NB4 (cell line): ENCODE measurements at regions not wholly inside any gene's neighbourhood (a gene's known extent, or its start where the extent isn't known, plus 50 kb on each side); places are given as distances from the start of the nearest gene placed in this dataset.

Experiments
- DNase-seq: peaks from one replicate; pipeline ENCODE4 v3.0.0; 2010; ENCODE audit warnings: low read depth
- H3K4me3 ChIP-seq: one replicate; pipeline ENCODE4 v1.5.1; 2011; ENCODE audit warnings: mild to moderate bottlenecking, low read depth, low read length, moderate library complexity
- CTCF ChIP-seq: IDR thresholded peaks from one replicate; pipeline ENCODE4 v1.5.1; 2012; ENCODE audit warnings: low read depth, low read length
- MYC ChIP-seq: IDR thresholded peaks from 2 replicates; pipeline ENCODE4 v1.6.1; 2011; ENCODE audit warnings: low read depth, low read length
- POLR2A ChIP-seq: IDR thresholded peaks from 2 replicates; pipeline ENCODE4 v1.6.1; 2011; ENCODE audit warnings: mild to moderate bottlenecking; ENCODE audit not compliant: insufficient read length; ENCODE audit errors: extremely low read depth
- TF ChIP-seq, protein P1 (sequence below): IDR thresholded peaks from 2 replicates; pipeline ENCODE4 v1.6.1; 2011; ENCODE audit warnings: low read depth, low read length

DNA sequence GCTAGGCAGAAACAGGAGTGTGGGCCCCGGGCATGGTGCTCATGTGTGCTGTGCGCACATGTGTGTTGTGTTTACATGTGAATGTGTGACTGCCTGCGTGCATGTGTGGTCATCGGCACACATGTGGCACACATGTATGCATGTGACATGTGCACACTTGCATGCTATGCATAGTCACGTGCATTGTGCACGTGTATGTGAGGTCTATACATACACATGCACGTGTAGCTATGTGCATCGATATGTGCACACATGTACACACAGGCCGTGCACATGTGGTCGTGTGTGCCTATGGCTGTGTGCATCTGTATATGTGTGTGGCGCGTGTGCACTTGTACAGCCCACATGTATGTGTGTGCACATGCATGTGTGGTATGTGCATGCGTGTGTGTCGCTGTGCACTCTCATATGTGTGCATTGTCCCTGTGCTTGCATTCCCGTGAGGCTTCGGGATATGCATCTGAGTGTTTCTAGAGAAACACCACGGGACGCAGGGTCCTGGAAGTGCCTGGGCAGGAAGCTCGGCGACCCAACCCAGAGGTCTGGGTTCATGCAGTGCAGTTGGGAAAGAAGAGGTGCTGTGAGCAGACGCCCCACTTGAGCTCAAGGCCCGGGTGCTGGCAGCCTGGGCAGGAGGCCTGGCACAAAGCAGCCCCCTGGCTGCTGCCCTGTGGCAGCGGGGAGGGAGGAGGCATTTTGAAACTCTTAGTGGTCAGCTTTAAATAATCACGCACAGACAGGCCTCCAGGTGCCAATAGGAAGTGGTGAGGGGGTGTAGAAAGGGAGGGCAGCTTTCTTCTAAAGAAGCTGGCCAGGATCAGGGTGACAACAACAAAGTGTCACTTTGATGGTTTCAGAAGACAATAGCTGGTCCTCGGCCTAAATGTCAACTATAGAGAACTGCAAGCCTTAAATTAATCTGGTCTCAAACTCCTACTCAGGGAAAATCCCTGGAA lies 410.0 kb upstream of the MGMT start:
- no peak for DNase-seq
- TF ChIP-seq CTCF (no peak), POLR2A (no peak)
- TF ChIP-seq, protein P1, sequence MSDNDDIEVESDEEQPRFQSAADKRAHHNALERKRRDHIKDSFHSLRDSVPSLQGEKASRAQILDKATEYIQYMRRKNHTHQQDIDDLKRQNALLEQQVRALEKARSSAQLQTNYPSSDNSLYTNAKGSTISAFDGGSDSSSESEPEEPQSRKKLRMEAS, result peak; percentile 44; the same call in 1 of the 2 replicates
- H3K4me3 ChIP-seq, result no peak overlapping the region

DNA sequence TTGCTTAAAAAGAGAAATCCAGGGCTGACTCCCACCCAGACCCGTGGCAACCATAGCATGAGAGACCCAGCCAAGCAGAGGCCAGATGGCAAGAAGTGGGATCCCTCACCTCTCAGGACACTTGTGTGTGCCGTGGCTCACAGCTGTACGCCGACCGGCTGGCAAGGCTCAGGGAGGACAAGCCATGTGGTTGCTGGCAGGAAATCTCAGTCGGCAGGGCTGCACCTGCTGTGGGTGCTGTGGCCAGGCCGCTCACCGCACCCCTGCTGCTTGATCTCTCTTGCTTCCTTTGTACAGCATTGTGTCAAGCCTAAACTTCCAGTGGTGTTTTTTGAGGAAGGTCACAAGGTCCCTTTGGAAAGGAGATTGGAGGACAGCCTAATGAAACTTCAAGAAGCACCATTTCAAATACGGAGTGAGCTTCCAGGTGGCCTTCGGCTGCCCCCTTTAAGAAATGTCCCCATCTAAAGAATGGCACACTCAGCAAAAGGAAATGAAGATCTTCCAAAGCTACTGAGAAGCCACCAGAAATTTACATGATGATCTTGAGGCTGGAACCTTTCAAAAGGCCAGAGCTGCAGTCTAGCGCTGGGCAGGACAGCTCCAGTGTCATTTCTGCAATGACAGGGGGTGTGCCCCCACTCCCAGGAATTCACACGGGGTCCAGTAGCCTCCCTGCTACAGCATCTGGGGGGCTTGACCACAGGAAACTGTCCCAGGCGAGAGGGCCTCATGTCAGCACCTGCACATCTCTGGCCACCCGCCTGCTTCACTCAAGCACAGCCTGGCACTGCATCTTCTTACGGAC lies 409.0 kb upstream of the MGMT start:
- TF ChIP-seq, protein P1, result peak; percentile 31; the same call in 1 of the 2 replicates
- TF ChIP-seq CTCF (no peak), MYC (peak; percentile 54; the same call in 1 of the 2 replicates), POLR2A (no peak)
- DNase-seq, result peak; percentile 32

GRCh38 chr10:129058664-129059155 lies 408.3 kb upstream of the MGMT start:
- no peak overlapping the region for H3K4me3 ChIP-seq
- TF ChIP-seq, protein P1, result no peak
- TF ChIP-seq MYC, result no peak
- no peak for TF ChIP-seq CTCF
- TF ChIP-seq POLR2A, result no peak
- no peak for DNase-seq

More for the DNA sequence above, 409.0 kb upstream of the MGMT start:
- no peak overlapping the region for H3K4me3 ChIP-seq

DNA sequence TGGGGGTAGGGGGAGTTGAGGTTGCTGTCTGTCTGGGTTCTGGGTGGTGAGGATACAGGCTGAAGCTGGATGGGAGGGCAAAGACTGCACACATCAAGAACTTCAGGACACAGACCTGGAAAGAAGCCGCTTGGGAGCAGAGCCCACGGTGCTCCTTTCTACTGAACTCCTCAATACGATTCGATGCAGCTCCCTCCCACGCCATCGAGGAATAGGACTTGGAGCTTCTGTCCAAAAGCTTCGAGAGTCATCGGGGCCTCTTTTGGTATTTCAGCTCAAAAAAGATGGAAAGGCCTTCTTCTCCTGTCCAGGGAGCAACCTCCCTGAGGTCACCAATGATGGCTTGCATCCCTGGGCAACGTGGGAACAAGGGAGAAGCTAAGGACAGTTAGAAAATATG lies 407.1 kb upstream of the MGMT start:
- no peak overlapping the region for H3K4me3 ChIP-seq
- TF ChIP-seq, protein P1, result no peak
- TF ChIP-seq MYC (no peak), CTCF (no peak), POLR2A (no peak)
- no peak for DNase-seq

DNA sequence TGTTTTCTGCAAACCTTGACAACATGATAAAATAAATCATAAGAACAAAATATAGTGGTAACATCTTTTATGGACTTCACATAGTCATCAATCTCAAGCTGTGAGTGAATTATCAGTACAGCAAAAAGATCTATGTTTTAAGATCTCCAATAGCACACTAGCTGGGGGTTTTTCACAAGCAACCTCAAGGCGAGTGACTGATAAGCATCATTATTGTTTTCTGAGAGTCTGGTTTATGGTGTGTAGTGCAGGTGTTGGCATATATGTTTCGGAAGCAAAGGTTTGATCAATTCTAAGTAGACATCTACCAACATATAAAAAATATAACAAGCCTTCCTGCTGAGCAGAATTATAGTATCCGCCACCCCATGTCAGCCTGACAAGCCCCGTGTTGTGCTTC lies 403.8 kb upstream of the MGMT start:
- TF ChIP-seq CTCF (no peak), MYC (no peak), POLR2A (no peak)
- no peak overlapping the region for H3K4me3 ChIP-seq
- no peak for DNase-seq
